ENCODE measurements at regions not wholly inside any gene's neighbourhood (a gene's known extent, or its start where the extent isn't known, plus 50 kb on each side); places are given as distances from the start of the nearest gene placed in this dataset.
A peak's percentile ranks its signal among the peaks of the same experiment; 100 is the strongest.

- peak in 1 of 2 experiments; percentile 25 for DNase-seq
Measured at GRCh38 chr1:37085393-37085792, 51.1 kb upstream of the GRIK3 start.

GRCh38 chr1:37089750-37090149 is 55.4 kb upstream of the GRIK3 start:
- no peak for DNase-seq

GRCh38 chr1:37090671-37091070 is 56.4 kb upstream of the GRIK3 start:
- no peak for DNase-seq

GRCh38 chr1:37092937-37093336 is 58.6 kb upstream of the GRIK3 start:
- peak; percentile 72 to 93 for DNase-seq

- no peak for DNase-seq
Measured at GRCh38 chr1:37094302-37094701, 60.0 kb upstream of the GRIK3 start.

GRCh38 chr1:37096523-37096922 is 62.2 kb upstream of the GRIK3 start:
- DNase-seq: peak in 1 of 2 experiments; percentile 39

GRCh38 chr1:37097731-37098130 is 63.4 kb upstream of the GRIK3 start:
- DNase-seq: no peak

GRCh38 chr1:37098237-37098636 is 63.9 kb upstream of the GRIK3 start:
- peak in 1 of 2 experiments; percentile 23 for DNase-seq

- no peak for DNase-seq
Measured at GRCh38 chr1:37100310-37100709, 66.0 kb upstream of the GRIK3 start.

- no peak for DNase-seq
Measured at GRCh38 chr1:37102656-37103382, 68.5 kb upstream of the GRIK3 start.

- no peak for DNase-seq
Measured at GRCh38 chr1:37105911-37106310, 71.6 kb upstream of the GRIK3 start.

- DNase-seq: no peak
Measured at GRCh38 chr1:37107153-37107907, 73.0 kb upstream of the GRIK3 start.

- no peak for DNase-seq
Measured at GRCh38 chr1:37108596-37109188, 74.4 kb upstream of the GRIK3 start.

- no peak for DNase-seq
Measured at GRCh38 chr1:37112430-37112829, 78.1 kb upstream of the GRIK3 start.

- no peak for DNase-seq
Measured at GRCh38 chr1:37113285-37113997, 79.1 kb upstream of the GRIK3 start.

- DNase-seq: no peak
Measured at GRCh38 chr1:37118790-37119189, 84.5 kb upstream of the GRIK3 start.

GRCh38 chr1:37120279-37120678 is 86.0 kb upstream of the GRIK3 start:
- DNase-seq: no peak

GRCh38 chr1:37123276-37124115 is 89.2 kb upstream of the GRIK3 start:
- no peak for DNase-seq

GRCh38 chr1:37124501-37124900 is 90.2 kb upstream of the GRIK3 start:
- no peak for DNase-seq

- DNase-seq: no peak
Measured at GRCh38 chr1:37125295-37125694, 91.0 kb upstream of the GRIK3 start.

- DNase-seq: no peak
Measured at GRCh38 chr1:37127254-37127748, 93.0 kb upstream of the GRIK3 start.

GRCh38 chr1:37128091-37128490 is 93.8 kb upstream of the GRIK3 start:
- DNase-seq: no peak

Data from NCI-H524 (cell line).